G401.6 (cell line): ENCODE measurements at regions not wholly inside any gene's neighbourhood (a gene's known extent, or its start where the extent isn't known, plus 50 kb on each side); places are given as distances from the start of the nearest gene placed in this dataset.

Experiments
- FAIRE-seq: peaks from 2 replicates; lab custom pipeline; 2012; peaks lifted over from hg19 to GRCh38; lab: Jason Lieb, UNC

GRCh38 chr10:106181501-106181900 lies 983.0 kb downstream of the SORCS1 start:
- no peak for FAIRE-seq

- FAIRE-seq, result no peak
These were observed 985.1 kb downstream of the SORCS1 start for GRCh38 chr10:106179430-106179829.

GRCh38 chr10:106175760-106176377 lies 988.6 kb downstream of the SORCS1 start:
- FAIRE-seq, result peak; percentile 69

GRCh38 chr10:106173838-106174237 lies 990.7 kb downstream of the SORCS1 start:
- no peak for FAIRE-seq

- no peak for FAIRE-seq
These were observed 995.3 kb downstream of the SORCS1 start for GRCh38 chr10:106169241-106169640.

GRCh38 chr10:106167946-106168345 lies 996.6 kb downstream of the SORCS1 start:
- no peak for FAIRE-seq

GRCh38 chr10:106158241-106158640 lies 1006.3 kb downstream of the SORCS1 start:
- FAIRE-seq, result no peak

GRCh38 chr10:106147021-106147420 lies 1017.5 kb downstream of the SORCS1 start:
- no peak for FAIRE-seq

- FAIRE-seq, result no peak
These were observed 1024.6 kb downstream of the SORCS1 start for GRCh38 chr10:106139915-106140314.

- FAIRE-seq, result no peak
These were observed 1028.3 kb downstream of the SORCS1 start for GRCh38 chr10:106136175-106136574.

GRCh38 chr10:106134326-106135000 lies 1030.0 kb downstream of the SORCS1 start:
- FAIRE-seq, result no peak

- no peak for FAIRE-seq
These were observed 1031.1 kb downstream of the SORCS1 start for GRCh38 chr10:106133451-106133850.

GRCh38 chr10:106132956-106133355 lies 1031.5 kb downstream of the SORCS1 start:
- FAIRE-seq, result no peak

GRCh38 chr10:106114656-106115186 lies 1049.8 kb downstream of the SORCS1 start:
- no peak for FAIRE-seq

GRCh38 chr10:106111246-106111645 lies 1053.3 kb downstream of the SORCS1 start:
- no peak for FAIRE-seq

GRCh38 chr10:106107706-106108105 lies 1056.8 kb downstream of the SORCS1 start:
- no peak for FAIRE-seq

- FAIRE-seq, result no peak
These were observed 1058.4 kb downstream of the SORCS1 start for GRCh38 chr10:106106114-106106513.

- FAIRE-seq, result no peak
These were observed 1074.7 kb downstream of the SORCS1 start for GRCh38 chr10:106089855-106090254.

GRCh38 chr10:106086391-106086790 lies 1078.1 kb downstream of the SORCS1 start:
- FAIRE-seq, result no peak

GRCh38 chr10:106083572-106083971 lies 1080.9 kb downstream of the SORCS1 start:
- no peak for FAIRE-seq

GRCh38 chr10:106082865-106083264 lies 1081.6 kb downstream of the SORCS1 start:
- FAIRE-seq, result no peak

GRCh38 chr10:106078895-106079576 lies 1085.5 kb downstream of the SORCS1 start:
- no peak for FAIRE-seq

GRCh38 chr10:106076496-106076895 lies 1088.0 kb downstream of the SORCS1 start:
- no peak for FAIRE-seq
